IMR-90 (cell line): ENCODE measurements at regions not wholly inside any gene's neighbourhood (a gene's known extent, or its start where the extent isn't known, plus 50 kb on each side); places are given as distances from the start of the nearest gene placed in this dataset.

Experiments used
- ATAC-seq: fragments of 200-7000 bp; cut with Tn5 transposase; 2 replicates; pipeline ENCODE4 v1.9.1; 2020; ENCODE audit warnings: low read depth, mild to moderate bottlenecking, moderate library complexity
- BruUV-seq: library from RNA; stranded (reverse); fragments of 400-500 nt; replicated peaks from 2 replicates; lab custom pipeline; 2021; lab: Mats Ljungman, UMichigan
- CTCF ChIA-PET: fragments of 300-600 bp; formaldehyde crosslinking; extraction: SDS; loops from one replicate; lab custom pipeline; 2021; ENCODE audit warnings: antibody characterized with exemption; lab: Yijun Ruan, JAX
- POLR2A ChIA-PET: fragments of 300-600 bp; sonication (Branson Sonifier 250); formaldehyde crosslinking; loops from one replicate; lab custom pipeline; 2022; ENCODE audit warnings: antibody characterized with exemption; ENCODE audit not compliant: unreplicated experiment; lab: Charles Lee
- DNase-seq: peaks from one replicate; pipeline ENCODE4 v3.0.0; 2013
- H2AFZ ChIP-seq: replicated peaks from 2 replicates; pipeline ENCODE3; 2013; ENCODE audit warnings: low read length, mild to moderate bottlenecking; ENCODE audit not compliant: poor library complexity
- H2AK5ac ChIP-seq: 2 replicates; pipeline ENCODE4 v1.6.1; 2013; ENCODE audit warnings: low read depth, low read length, inconsistent platforms
- H2AK9ac ChIP-seq: replicated peaks from 2 replicates; pipeline ENCODE3; 2013; ENCODE audit warnings: mild to moderate bottlenecking, low read depth, low read length, moderate library complexity; ENCODE audit not compliant: poor library complexity
- H2BK120ac ChIP-seq: 2 replicates; pipeline ENCODE4 v1.6.1; 2013; ENCODE audit warnings: low read depth, low read length, inconsistent platforms
- H2BK15ac ChIP-seq: 3 replicates; pipeline ENCODE4 v1.6.1; 2013; ENCODE audit warnings: low read depth, low read length, inconsistent platforms
- H2BK20ac ChIP-seq: 2 replicates; pipeline ENCODE4 v1.6.1; 2013; ENCODE audit warnings: low read depth, mild to moderate bottlenecking, inconsistent platforms, low read length, moderate library complexity
- H2BK5ac ChIP-seq: 2 replicates; pipeline ENCODE4 v1.6.1; 2013; ENCODE audit warnings: mild to moderate bottlenecking, low read depth, low read length, inconsistent platforms; ENCODE audit not compliant: poor library complexity, severe bottlenecking
- H3K14ac ChIP-seq: replicated peaks from 2 replicates; pipeline ENCODE4 v1.6.1; 2013; ENCODE audit warnings: low read depth, low read length, inconsistent platforms
- H3K18ac ChIP-seq: 2 replicates; pipeline ENCODE4 v1.6.1; 2013; ENCODE audit warnings: low read depth, low read length, control low read depth
- H3K23ac ChIP-seq: 2 replicates; pipeline ENCODE4 v1.6.1; 2013; ENCODE audit warnings: low read depth, low read length, inconsistent platforms
- H3K27ac ChIP-seq: 2 replicates; pipeline ENCODE4 v1.5.1; 2013; ENCODE audit warnings: mild to moderate bottlenecking, control low read depth, low read length; ENCODE audit not compliant: insufficient read depth
- H3K27me3 ChIP-seq: 2 replicates; pipeline ENCODE4 v1.6.1; 2013; ENCODE audit warnings: low read length; ENCODE audit not compliant: control insufficient read depth, insufficient read depth
- H3K36me3 ChIP-seq: 2 replicates; pipeline ENCODE4 v1.6.1; 2013; ENCODE audit warnings: low read length, mixed read lengths; ENCODE audit not compliant: control insufficient read depth, insufficient read depth
- H3K4ac ChIP-seq: 2 replicates; pipeline ENCODE4 v1.6.1; 2013; ENCODE audit warnings: low read depth, low read length, inconsistent platforms
- H3K4me1 ChIP-seq: 2 replicates; pipeline ENCODE4 v1.6.1; 2013; ENCODE audit warnings: low read length, mixed read lengths; ENCODE audit not compliant: control insufficient read depth, insufficient read depth
- H3K4me2 ChIP-seq: 2 replicates; pipeline ENCODE4 v1.6.1; 2013; ENCODE audit warnings: low read depth, mild to moderate bottlenecking, control low read depth, low read length, moderate library complexity
- H3K4me3 ChIP-seq: 2 replicates; pipeline ENCODE4 v1.5.1; 2013; ENCODE audit warnings: low read depth, mild to moderate bottlenecking, control low read depth, low read length, moderate library complexity; ENCODE audit not compliant: insufficient read depth
- H3K56ac ChIP-seq: 2 replicates; pipeline ENCODE4 v1.6.1; 2013; ENCODE audit warnings: low read length, inconsistent platforms; ENCODE audit not compliant: insufficient read depth; ENCODE audit errors: extremely low read depth
- H3K79me1 ChIP-seq, 2 experiments: 2 replicates each; pipeline ENCODE4 v1.6.1; 2013; ENCODE audit warnings: low read length in 2 of 2, inconsistent platforms in 1 of 2, low read depth in 1 of 2
- H3K9ac ChIP-seq: 2 replicates; pipeline ENCODE4 v1.6.1; 2013; ENCODE audit warnings: low read depth, low read length, control low read depth
- H3K9me1 ChIP-seq: 2 replicates; pipeline ENCODE4 v1.6.1; 2013; ENCODE audit warnings: low read length, inconsistent platforms; ENCODE audit not compliant: insufficient read depth
- H3K9me3 ChIP-seq: 2 replicates; pipeline ENCODE4 v1.6.1; 2013; ENCODE audit warnings: low read length; ENCODE audit not compliant: control insufficient read depth, insufficient read depth
- H4K20me1 ChIP-seq: 2 replicates; pipeline ENCODE4 v1.6.1; 2013; ENCODE audit warnings: low read length, inconsistent platforms; ENCODE audit not compliant: insufficient read depth
- H4K5ac ChIP-seq: 2 replicates; pipeline ENCODE4 v1.6.1; 2013; ENCODE audit warnings: mild to moderate bottlenecking, low read depth, low read length, control low read depth
- H4K8ac ChIP-seq, 2 experiments: 2 replicates each; pipeline ENCODE4 v1.6.1; 2013; ENCODE audit warnings: low read depth in 2 of 2, low read length in 2 of 2, control low read depth in 1 of 2, inconsistent platforms in 1 of 2
- H4K91ac ChIP-seq: 2 replicates; pipeline ENCODE4 v1.6.1; 2013; ENCODE audit warnings: low read depth, low read length, inconsistent platforms; ENCODE audit not compliant: insufficient read depth
- BHLHE40 ChIP-seq: fragments of 150-350 bp; IDR thresholded peaks from 2 replicates; pipeline ENCODE4 v1.6.1; 2016; ENCODE audit warnings: mild to moderate bottlenecking, low read depth, low read length
- CEBPB ChIP-seq: IDR thresholded peaks from 2 replicates; pipeline ENCODE4 v1.6.1; 2012; ENCODE audit warnings: low read depth, low read length, improper control_type of control experiment
- ELK1 ChIP-seq: fragments of 150-350 bp; IDR thresholded peaks from 2 replicates; pipeline ENCODE4 v1.6.1; 2016; ENCODE audit warnings: low read depth, mild to moderate bottlenecking, low read length, moderate library complexity, borderline replicate concordance
- FOS ChIP-seq: fragments of 150-350 bp; IDR thresholded peaks from 2 replicates; pipeline ENCODE4 v1.6.1; 2016; ENCODE audit warnings: low read depth, low read length
- MAFK ChIP-seq: IDR thresholded peaks from 2 replicates; pipeline ENCODE4 v1.6.1; 2012; ENCODE audit warnings: low read depth, low read length, improper control_type of control experiment
- POLR2A ChIP-seq: IDR thresholded peaks from 2 replicates; pipeline ENCODE4 v1.6.1; 2012; ENCODE audit warnings: mild to moderate bottlenecking, low read depth, low read length
- RAD21 ChIP-seq: IDR thresholded peaks from 2 replicates; pipeline ENCODE4 v1.6.1; 2012; ENCODE audit warnings: low read length, improper control_type of control experiment
- RCOR1 ChIP-seq: IDR thresholded peaks from 2 replicates; pipeline ENCODE4 v1.6.1; 2012; ENCODE audit warnings: mild to moderate bottlenecking, low read length, improper control_type of control experiment; ENCODE audit not compliant: insufficient replicate concordance
- SMC3 ChIP-seq: fragments of 150-350 bp; IDR thresholded peaks from 2 replicates; pipeline ENCODE4 v1.6.1; 2016; ENCODE audit warnings: low read depth, mild to moderate bottlenecking, antibody characterized with exemption, low read length, moderate library complexity
- USF2 ChIP-seq: fragments of 150-350 bp; IDR thresholded peaks from 2 replicates; pipeline ENCODE4 v1.6.1; 2017; ENCODE audit warnings: mild to moderate bottlenecking, antibody characterized with exemption, low read length, low read depth
- WGBS, 2 experiments: methylation state at CpG; one replicate each; pipeline versions ENCODE4 v1.1.5 to v1.1.7; 2013; ENCODE audit warnings: missing lambda C conversion rate in 2 of 2; ENCODE audit not compliant: insufficient read length in 1 of 2; ENCODE audit errors: extremely low coverage in 2 of 2; 5-methylcytosine and 5-hydroxymethylcytosine counted together
- dilution Hi-C: fragments of 300-500 bp; cut with HindIII; formaldehyde crosslinking; loops from one replicate; pipeline ENCODE4 v1.14.3; 2018; ENCODE audit warnings: low sequenced_read_pairs; ENCODE audit not compliant: unreplicated experiment
- in situ Hi-C: fragments of 300-500 bp; cut with MboI; formaldehyde crosslinking; loops from 3 replicates; pipeline ENCODE4 v1.14.3; 2019; ENCODE audit warnings: low sequenced_read_pairs, inconsistent platforms, mixed read lengths
- intact Hi-C: fragments of 100-400 bp; cut with micrococcal nuclease; formaldehyde crosslinking; loops from 2 replicates; pipeline ENCODE4 v1.10.0; 2022

GRCh38 chr13:99829161-99829560 lies 142.4 kb downstream of the ZIC5 start:
- no TSS peak for BruUV-seq
- Histone ChIP-seq H3K9me3 (no peaks in the 10 kb centered on the region), H3K9me1 (no peaks in the 10 kb centered on the region), H2AK9ac (no peak overlapping the region), H3K4me3 (no peak overlapping the region), H2BK120ac (no peak overlapping the region), H3K27me3 (no peaks in the 10 kb centered on the region; the same call in 1 of the 2 replicates), H3K23ac (no peak overlapping the region), H3K4me2 (no peak overlapping the region), H3K4me1 (no peaks in the 10 kb centered on the region), H3K56ac (no peak overlapping the region), H3K4ac (no peak overlapping the region), H4K20me1 (no peaks in the 10 kb centered on the region), H3K9ac (no peak overlapping the region), H4K8ac (no peak overlapping the region), H4K5ac (no peak overlapping the region), H3K27ac (no peak overlapping the region), H3K14ac (no peak overlapping the region), H4K91ac (no peak overlapping the region), H2AK5ac (no peak overlapping the region), H3K18ac (no peak overlapping the region), H3K36me3 (no peaks in the 10 kb centered on the region), H2BK20ac (no peak overlapping the region), H3K79me1 (no peaks in the 10 kb centered on the region), H2BK5ac (no peak overlapping the region), H2AFZ (no peak overlapping the region), H2BK15ac (no peak overlapping the region)
- no peak for TF ChIP-seq RAD21
- TF ChIP-seq CEBPB, result no peak
- no peak for TF ChIP-seq SMC3
- no peak for TF ChIP-seq ELK1
- no peak for TF ChIP-seq RCOR1
- TF ChIP-seq POLR2A, result no peak
- no peak for TF ChIP-seq MAFK
- TF ChIP-seq BHLHE40, result no peak
- no peak for TF ChIP-seq USF2
- TF ChIP-seq FOS, result no peak
- in situ Hi-C loops, result no loop called here
- DNase-seq (no peak), ATAC-seq (no peak)
- intact Hi-C loops, result no loop called here
- dilution Hi-C loops, result no loop called here
- CTCF ChIA-PET, result no interaction called here
- no CpG with 5 or more reads among the region's 5 CpGs for WGBS, 2 experiments
- POLR2A ChIA-PET, result no interaction called here
